Naive thymus-derived CD4-positive, alpha-beta T cell (primary cell): ENCODE measurements at regions not wholly inside any gene's neighbourhood (a gene's known extent, or its start where the extent isn't known, plus 50 kb on each side); places are given as distances from the start of the nearest gene placed in this dataset.

Source experiments
- ATAC-seq: fragments of 150-1000 bp; cut with Tn5 transposase; 2 replicates; pipeline ENCODE4 v1.10.0; 2021; ENCODE audit warnings: mild to moderate bottlenecking, moderate library complexity
- CTCF ChIA-PET: fragments of 350-600 bp; sonication (Branson Sonifier 250); formaldehyde crosslinking; loops from one replicate; lab custom pipeline; 2021; ENCODE audit warnings: antibody characterized with exemption; lab: Charles Lee
- POLR2A ChIA-PET: fragments of 350-600 bp; sonication (Branson Sonifier 250); formaldehyde crosslinking; loops from one replicate; lab custom pipeline; 2021; ENCODE audit warnings: antibody characterized with exemption, inconsistent platforms; lab: Charles Lee
- DNase-seq, 9 donors: peaks; one replicate each; pipeline versions ENCODE4 v3.0.0 to v3.0.0-alpha.2; 2020 to 2022; ENCODE audit warnings: mixed read lengths in 1 of 9
- H3K27ac ChIP-seq: one replicate; pipeline ENCODE4 v1.7.0; 2013; ENCODE audit warnings: mild to moderate bottlenecking, low read depth, low read length, moderate library complexity
- H3K27me3 ChIP-seq, 2 donors: one replicate each; pipeline ENCODE4 v1.7.0; 2013; ENCODE audit warnings: low read length in 2 of 2, mild to moderate bottlenecking in 2 of 2, moderate library complexity in 2 of 2; ENCODE audit not compliant: control insufficient read depth in 2 of 2, insufficient read depth in 2 of 2
- H3K36me3 ChIP-seq, 3 experiments: 1 replicate in 2 of 3; 2 replicates in 1 of 3; pipeline ENCODE4 v1.7.0; 2013; ENCODE audit warnings: low read length in 3 of 3, mild to moderate bottlenecking in 3 of 3, moderate library complexity in 1 of 3; ENCODE audit not compliant: insufficient read depth in 3 of 3, control insufficient read depth in 2 of 3
- H3K4me1 ChIP-seq, 2 donors: one replicate each; pipeline ENCODE4 v1.7.0; 2013; ENCODE audit warnings: low read length in 2 of 2, mild to moderate bottlenecking in 2 of 2, moderate library complexity in 1 of 2; ENCODE audit not compliant: control insufficient read depth in 2 of 2, insufficient read depth in 2 of 2
- H3K4me3 ChIP-seq: 2 replicates; pipeline ENCODE4 v1.7.0; 2013; ENCODE audit warnings: mild to moderate bottlenecking, low read length
- H3K9me3 ChIP-seq, 3 experiments: 1 replicate in 2 of 3; 2 replicates in 1 of 3; pipeline ENCODE4 v1.7.0; 2013; ENCODE audit warnings: low read length in 3 of 3; ENCODE audit not compliant: control insufficient read depth in 2 of 3
- H3K27ac Mint-ChIP-seq, 9 donors: one replicate each; pipeline ENCODE4 v1.8.0; 2020 to 2022; ENCODE audit warnings: mixed read lengths in 9 of 9, mild to moderate bottlenecking in 8 of 9, moderate library complexity in 5 of 9, inconsistent platforms in 2 of 9
- H3K27me3 Mint-ChIP-seq, 5 donors: one replicate each; pipeline ENCODE4 v1.8.0; 2021 to 2022; ENCODE audit warnings: mixed read lengths in 5 of 5, mild to moderate bottlenecking in 1 of 5
- H3K36me3 Mint-ChIP-seq, 5 donors: one replicate each; pipeline ENCODE4 v1.8.0; 2020 to 2022; ENCODE audit warnings: mixed read lengths in 5 of 5, mild to moderate bottlenecking in 3 of 5, inconsistent platforms in 1 of 5
- H3K4me1 Mint-ChIP-seq, 7 donors: one replicate each; pipeline ENCODE4 v1.8.0; 2020 to 2022; ENCODE audit warnings: mixed read lengths in 7 of 7, mild to moderate bottlenecking in 3 of 7, inconsistent platforms in 1 of 7
- H3K4me3 Mint-ChIP-seq, 10 donors: one replicate each; pipeline ENCODE4 v1.8.0; 2020 to 2022; ENCODE audit warnings: mild to moderate bottlenecking in 10 of 10, mixed read lengths in 10 of 10, moderate library complexity in 6 of 10, inconsistent platforms in 2 of 10
- H3K9me3 Mint-ChIP-seq, 11 donors: one replicate each; pipeline ENCODE4 v1.8.0; 2020 to 2022; ENCODE audit warnings: mixed read lengths in 11 of 11, mild to moderate bottlenecking in 4 of 11, inconsistent platforms in 1 of 11, moderate library complexity in 1 of 11
- intact Hi-C, 2 donors: fragments of 100-400 bp; cut with micrococcal nuclease; formaldehyde crosslinking; loops; one replicate each; pipeline ENCODE4 v1.15.1; 2023

DNA sequence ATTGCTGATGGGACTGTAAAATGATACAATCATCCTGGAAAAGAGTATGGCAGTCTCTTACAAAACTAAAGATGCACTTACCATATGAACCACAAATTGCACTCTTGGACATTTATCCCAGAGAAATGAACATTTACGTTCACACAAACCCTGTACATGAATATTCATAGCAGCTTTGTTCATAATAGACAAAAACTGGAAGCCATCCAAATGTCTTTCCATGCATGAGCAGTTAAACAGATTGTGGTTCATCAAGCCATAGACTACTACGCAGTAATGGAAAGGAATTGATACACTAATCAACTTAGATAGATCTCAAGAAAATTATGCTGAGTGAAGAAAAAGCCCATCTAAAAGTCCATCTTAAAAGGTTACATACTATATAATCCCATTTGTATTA, 156.1 kb upstream of the SLC39A10 start:
- Histone ChIP-seq H3K4me3 (no peak overlapping the region), H3K9me3 (no peaks in the 10 kb centered on the region), H3K27me3 (no peaks in the 10 kb centered on the region), H3K36me3 (no peaks in the 10 kb centered on the region), H3K27ac (no peak overlapping the region), H3K4me1 (peaks cover 0 to 19% of the 10 kb centered on the region in 2 donors)
- peaks cover 0 to 18% (median 0%) of the 10 kb centered on the region in 11 donors for H3K9me3 Mint-ChIP-seq
- peak overlapping the region in 2 of 9 donors; percentile 64 to 75 for H3K27ac Mint-ChIP-seq
- peaks cover 8 to 73% (median 42%) of the 10 kb centered on the region in 7 donors for H3K4me1 Mint-ChIP-seq
- peaks cover 0 to 39% (median 3%) of the 10 kb centered on the region in 5 donors for H3K36me3 Mint-ChIP-seq
- H3K27me3 Mint-ChIP-seq = no peaks in the 10 kb centered on the region
- no peak for ATAC-seq
- ChIA-PET POLR2A (interaction anchor here (0.6 to 3.8 kb wide), 4 partner anchors 8 to 159 kb away, joined by 4 to 25 read pairs (median 5); no protein-coding TSS in a partner anchor), CTCF (interaction anchor here (1.1 to 1.7 kb wide), 2 partner anchors 159 to 568 kb away, joined by 3 to 4 read pairs; partner anchors contain the start of gene DNAH7)
- peak overlapping the region in 4 of 10 donors; percentile 1 to 60 (median 34) for H3K4me3 Mint-ChIP-seq
- DNase-seq = no peak
- intact Hi-C loops = no loop called here

DNA sequence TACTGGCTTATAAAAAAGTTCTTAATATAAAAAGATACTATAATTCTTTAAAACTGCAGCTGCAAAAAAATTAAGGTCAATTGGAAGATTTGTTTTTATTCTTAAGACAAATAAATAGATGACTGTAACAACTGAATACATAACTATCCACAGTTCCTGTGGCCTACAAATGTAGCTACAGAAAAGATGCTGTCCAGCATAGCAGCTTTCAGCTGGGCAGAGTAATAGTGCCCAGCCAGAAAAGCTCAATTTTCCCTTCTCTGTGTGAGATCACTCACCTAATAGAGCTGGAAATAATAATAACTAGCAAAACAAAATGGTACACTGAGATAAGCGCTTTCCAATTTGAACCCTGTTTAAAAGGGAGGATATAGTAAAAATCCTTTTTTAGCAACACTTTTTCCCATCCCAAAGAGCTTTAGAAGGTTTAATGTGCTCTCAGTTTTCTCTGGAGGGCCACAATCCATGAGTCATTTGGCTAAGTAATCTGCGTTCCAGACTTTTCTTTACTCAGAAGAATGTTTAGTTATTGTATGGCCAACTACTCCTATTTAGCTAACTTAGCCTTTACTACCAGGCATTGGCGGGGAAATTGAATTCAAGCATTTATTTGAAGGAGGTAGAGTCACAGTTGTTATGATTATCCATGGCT, 158.1 kb upstream of the SLC39A10 start:
- no peaks in the 10 kb centered on the region for H3K9me3 ChIP-seq
- no peaks in the 10 kb centered on the region for H3K27me3 ChIP-seq
- ChIA-PET CTCF (interaction anchor here (0.7 to 3.6 kb wide), 19 partner anchors 9 to 166 kb away, joined by 3 to 66 read pairs (median 5); partner anchors contain the start of gene SLC39A10), POLR2A (interaction anchor here (0.6 to 3.8 kb wide), 16 partner anchors 15 to 171 kb away, joined by 3 to 85 read pairs (median 4); partner anchors contain the start of gene SLC39A10)
- no peak overlapping the region for H3K4me3 ChIP-seq
- DNase-seq (no peak), ATAC-seq (no peak)
- Mint-ChIP-seq H3K27me3 (no peaks in the 10 kb centered on the region), H3K27ac (peak overlapping the region in 7 of 9 donors; percentile 12 to 80 (median 64)), H3K4me3 (peak overlapping the region in 3 of 10 donors; percentile 13 to 60 (median 36)), H3K9me3 (peaks cover 0 to 19% (median 0%) of the 10 kb centered on the region in 11 donors), H3K4me1 (peaks cover 12 to 76% (median 52%) of the 10 kb centered on the region in 7 donors), H3K36me3 (peaks cover 0 to 37% (median 3%) of the 10 kb centered on the region in 5 donors)
- peaks cover 0 to 19% of the 10 kb centered on the region in 2 donors for H3K4me1 ChIP-seq
- H3K27ac ChIP-seq = no peak overlapping the region
- no peaks in the 10 kb centered on the region for H3K36me3 ChIP-seq
- intact Hi-C loops = loop anchor here (1.0 to 10.0 kb wide), 7 partner anchors 33 to 956 kb away; partner anchors contain the start of gene DNAH7 (in 1 of the 2)

DNA sequence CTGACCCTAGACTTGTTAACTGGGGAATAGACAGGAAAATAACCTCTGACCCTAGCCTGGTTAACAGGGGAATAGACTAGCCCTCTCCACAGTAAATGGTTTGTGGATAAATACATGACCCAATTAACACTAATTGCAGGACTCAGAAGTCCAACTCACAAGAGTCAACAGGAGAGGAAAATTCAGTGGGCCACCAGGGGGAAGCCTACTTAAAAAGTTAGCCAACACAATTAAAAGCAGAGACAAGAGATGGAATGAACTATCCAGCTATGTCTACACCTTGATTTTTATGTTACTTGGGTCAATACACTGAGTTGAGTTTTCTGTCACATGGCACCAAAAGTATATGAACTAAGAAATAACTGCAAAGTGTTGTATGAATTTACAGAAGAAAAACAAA, 158.8 kb upstream of the SLC39A10 start:
- Mint-ChIP-seq H3K4me3 (peak overlapping the region in 4 of 10 donors; percentile 20 to 60 (median 32)), H3K27me3 (no peaks in the 10 kb centered on the region), H3K4me1 (peaks cover 12 to 81% (median 54%) of the 10 kb centered on the region in 7 donors), H3K36me3 (peaks cover 0 to 40% (median 3%) of the 10 kb centered on the region in 5 donors), H3K9me3 (peaks cover 0 to 21% (median 0%) of the 10 kb centered on the region in 11 donors), H3K27ac (peak overlapping the region in 7 of 9 donors; percentile 14 to 88 (median 63))
- H3K4me1 ChIP-seq = peaks cover 0 to 19% of the 10 kb centered on the region in 2 donors
- no peak overlapping the region for H3K27ac ChIP-seq
- H3K36me3 ChIP-seq = no peaks in the 10 kb centered on the region
- CTCF ChIA-PET = interaction anchor here (0.6 to 3.6 kb wide), 23 partner anchors 8 to 570 kb away, joined by 3 to 66 read pairs (median 4); partner anchors contain the start of genes DNAH7 and SLC39A10
- no peaks in the 10 kb centered on the region for H3K9me3 ChIP-seq
- DNase-seq (peak in 7 of 9 donors; percentile 25 to 60 (median 47)), ATAC-seq (peak; percentile 68)
- intact Hi-C loops = loop anchor here (1.0 to 10.0 kb wide), 7 partner anchors 34 to 957 kb away; partner anchors contain the start of gene DNAH7 (in 1 of the 2)
- H3K27me3 ChIP-seq = no peaks in the 10 kb centered on the region
- no peak overlapping the region for H3K4me3 ChIP-seq
- POLR2A ChIA-PET = interaction anchor here (0.5 to 3.8 kb wide), 15 partner anchors 18 to 171 kb away, joined by 3 to 85 read pairs (median 5); partner anchors contain the start of gene SLC39A10

DNA sequence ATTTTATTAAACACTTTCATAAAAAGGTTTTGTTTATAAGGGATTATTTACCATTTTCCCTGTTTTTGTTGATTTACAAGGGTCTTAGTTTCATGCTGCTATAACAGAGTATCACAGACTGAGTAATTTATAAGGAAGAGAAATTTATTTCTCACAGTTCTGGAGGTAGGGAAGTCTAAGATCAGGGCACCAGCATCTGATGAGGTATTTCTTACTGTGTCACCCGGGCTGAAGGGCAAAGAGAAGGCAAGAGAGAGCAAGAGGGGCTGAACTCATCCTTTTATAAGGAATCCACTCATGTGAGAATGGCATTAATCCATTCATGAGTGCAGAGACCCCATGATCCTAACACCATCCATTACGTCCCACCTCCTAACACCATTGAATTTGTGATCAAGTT, 160.0 kb upstream of the SLC39A10 start:
- peaks cover 10 to 74% (median 54%) of the 10 kb centered on the region in 7 donors for H3K4me1 Mint-ChIP-seq
- peaks cover 0 to 43% (median 3%) of the 10 kb centered on the region in 5 donors for H3K36me3 Mint-ChIP-seq
- H3K4me3 Mint-ChIP-seq = no peak overlapping the region
- peak overlapping the region in 6 of 9 donors; percentile 0 to 88 (median 52) for H3K27ac Mint-ChIP-seq
- no peaks in the 10 kb centered on the region for H3K27me3 Mint-ChIP-seq
- Histone ChIP-seq H3K9me3 (no peaks in the 10 kb centered on the region), H3K4me1 (peaks cover 0 to 19% of the 10 kb centered on the region in 2 donors), H3K27me3 (no peaks in the 10 kb centered on the region), H3K36me3 (no peaks in the 10 kb centered on the region), H3K4me3 (no peak overlapping the region), H3K27ac (no peak overlapping the region)
- peaks cover 0 to 23% (median 0%) of the 10 kb centered on the region in 11 donors for H3K9me3 Mint-ChIP-seq
- intact Hi-C loops = loop anchor here in 1 of 2 donors (5.0 to 10.0 kb wide), 2 partner anchors 440 to 958 kb away; no protein-coding TSS in a partner anchor
- CTCF ChIA-PET = interaction anchor here (0.7 to 3.6 kb wide), 8 partner anchors 14 to 172 kb away, joined by 3 to 66 read pairs (median 6); partner anchors contain the start of gene SLC39A10
- POLR2A ChIA-PET = interaction anchor here (1.8 to 3.8 kb wide), 2 partner anchors 80 to 162 kb away, joined by 4 to 85 read pairs; partner anchors contain the start of gene SLC39A10
- ATAC-seq = no peak
- no peak for DNase-seq

DNA sequence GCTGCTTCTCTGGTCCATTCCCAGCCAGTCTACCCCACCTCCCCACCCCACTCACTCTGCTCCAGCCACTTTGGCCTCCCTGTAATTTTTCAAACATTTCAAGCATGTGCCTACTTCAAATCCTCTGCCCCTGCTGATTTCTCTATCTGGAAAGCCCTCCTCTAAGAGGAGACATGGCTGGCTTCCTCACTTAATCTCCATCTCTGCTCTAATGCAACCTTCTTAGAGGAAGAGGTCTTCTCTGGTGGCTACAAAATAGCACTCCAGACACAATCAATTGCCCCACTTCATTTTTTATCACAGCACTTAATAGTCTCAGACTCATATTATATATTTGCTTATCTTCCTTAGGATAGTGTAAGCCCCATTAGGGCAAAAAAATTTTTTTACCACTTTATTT, 161.1 kb upstream of the SLC39A10 start:
- peaks cover 0 to 19% of the 10 kb centered on the region in 2 donors for H3K4me1 ChIP-seq
- H3K36me3 ChIP-seq = no peaks in the 10 kb centered on the region
- no peak for DNase-seq
- intact Hi-C loops = loop anchor here in 1 of 2 donors (5.0 to 10.0 kb wide), 2 partner anchors 441 to 959 kb away; no protein-coding TSS in a partner anchor
- ATAC-seq = no peak
- Mint-ChIP-seq H3K27me3 (no peaks in the 10 kb centered on the region), H3K36me3 (peaks cover 0 to 45% (median 3%) of the 10 kb centered on the region in 5 donors), H3K27ac (peak overlapping the region in 3 of 9 donors; percentile 11 to 48 (median 26)), H3K9me3 (peaks cover 0 to 19% (median 0%) of the 10 kb centered on the region in 11 donors), H3K4me1 (peaks cover 9 to 64% (median 54%) of the 10 kb centered on the region in 7 donors), H3K4me3 (no peak overlapping the region)
- CTCF ChIA-PET = interaction anchor here (0.9 to 3.6 kb wide), 4 partner anchors 13 to 581 kb away, joined by 3 to 35 read pairs (median 4); no protein-coding TSS in a partner anchor
- H3K4me3 ChIP-seq = no peak overlapping the region
- H3K9me3 ChIP-seq = no peaks in the 10 kb centered on the region
- POLR2A ChIA-PET = no interaction called here
- no peaks in the 10 kb centered on the region for H3K27me3 ChIP-seq
- no peak overlapping the region for H3K27ac ChIP-seq

DNA sequence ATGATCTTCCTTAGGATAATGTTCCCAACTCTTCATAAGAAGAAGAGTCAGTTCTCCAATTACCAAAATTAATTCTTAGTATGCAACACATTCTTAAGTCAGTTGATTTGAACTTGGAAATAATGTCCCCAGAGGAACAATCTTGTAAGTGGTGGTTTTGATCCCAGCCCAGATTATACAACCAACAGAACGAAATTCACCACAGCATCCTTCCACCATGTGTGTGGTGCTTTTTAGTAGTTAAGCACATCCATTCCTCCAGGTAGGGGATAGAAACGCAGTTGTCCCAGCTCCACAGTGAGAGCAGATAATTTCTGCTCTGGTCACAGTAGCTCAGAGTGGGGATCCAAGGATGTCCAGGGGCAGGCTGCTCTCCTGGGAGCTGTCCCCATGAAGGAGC, 161.7 kb upstream of the SLC39A10 start:
- ChIA-PET POLR2A (no interaction called here), CTCF (interaction anchor here (1.1 kb wide), 1 partner anchor 582 kb away, joined by 3 read pairs; no protein-coding TSS in a partner anchor)
- Mint-ChIP-seq H3K27me3 (no peaks in the 10 kb centered on the region), H3K27ac (no peak overlapping the region), H3K4me3 (no peak overlapping the region), H3K36me3 (peaks cover 0 to 42% (median 0%) of the 10 kb centered on the region in 5 donors), H3K9me3 (peaks cover 0 to 17% (median 0%) of the 10 kb centered on the region in 11 donors), H3K4me1 (peaks cover 12 to 62% (median 48%) of the 10 kb centered on the region in 7 donors)
- ATAC-seq (peak; percentile 22), DNase-seq (no peak)
- Histone ChIP-seq H3K36me3 (no peaks in the 10 kb centered on the region), H3K4me3 (no peak overlapping the region), H3K4me1 (peaks cover 0 to 19% of the 10 kb centered on the region in 2 donors), H3K27ac (no peak overlapping the region), H3K27me3 (no peaks in the 10 kb centered on the region), H3K9me3 (no peaks in the 10 kb centered on the region)
- intact Hi-C loops = loop anchor here in 1 of 2 donors (5.0 to 10.0 kb wide), 2 partner anchors 442 to 959 kb away; no protein-coding TSS in a partner anchor
